ENCODE measurements at regions not wholly inside any gene's neighbourhood (a gene's known extent, or its start where the extent isn't known, plus 50 kb on each side); places are given as distances from the start of the nearest gene placed in this dataset.

GRCh38 chr18:46377557-46377956 is 273.4 kb downstream of the HAUS1 start:
- no peak for TF ChIP-seq POLR2AphosphoS5 (IDR thresholded peaks at IDR 0.05)
- TF ChIP-seq, protein P1, sequence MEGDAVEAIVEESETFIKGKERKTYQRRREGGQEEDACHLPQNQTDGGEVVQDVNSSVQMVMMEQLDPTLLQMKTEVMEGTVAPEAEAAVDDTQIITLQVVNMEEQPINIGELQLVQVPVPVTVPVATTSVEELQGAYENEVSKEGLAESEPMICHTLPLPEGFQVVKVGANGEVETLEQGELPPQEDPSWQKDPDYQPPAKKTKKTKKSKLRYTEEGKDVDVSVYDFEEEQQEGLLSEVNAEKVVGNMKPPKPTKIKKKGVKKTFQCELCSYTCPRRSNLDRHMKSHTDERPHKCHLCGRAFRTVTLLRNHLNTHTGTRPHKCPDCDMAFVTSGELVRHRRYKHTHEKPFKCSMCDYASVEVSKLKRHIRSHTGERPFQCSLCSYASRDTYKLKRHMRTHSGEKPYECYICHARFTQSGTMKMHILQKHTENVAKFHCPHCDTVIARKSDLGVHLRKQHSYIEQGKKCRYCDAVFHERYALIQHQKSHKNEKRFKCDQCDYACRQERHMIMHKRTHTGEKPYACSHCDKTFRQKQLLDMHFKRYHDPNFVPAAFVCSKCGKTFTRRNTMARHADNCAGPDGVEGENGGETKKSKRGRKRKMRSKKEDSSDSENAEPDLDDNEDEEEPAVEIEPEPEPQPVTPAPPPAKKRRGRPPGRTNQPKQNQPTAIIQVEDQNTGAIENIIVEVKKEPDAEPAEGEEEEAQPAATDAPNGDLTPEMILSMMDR (IDR thresholded peaks at IDR 0.05; ENCODE audit: poor library complexity, severe bottlenecking), result no peak
- no peak for TF ChIP-seq SMC3 (conservative IDR thresholded peaks at IDR 0.05; ENCODE audit: poor library complexity)
- TF ChIP-seq REST (IDR thresholded peaks at IDR 0.05; ENCODE audit: borderline replicate concordance), result no peak

Measured in neural cell (in vitro differentiated cells).